ENCODE measurements at regions not wholly inside any gene's neighbourhood (a gene's known extent, or its start where the extent isn't known, plus 50 kb on each side); places are given as distances from the start of the nearest gene placed in this dataset.

DNA sequence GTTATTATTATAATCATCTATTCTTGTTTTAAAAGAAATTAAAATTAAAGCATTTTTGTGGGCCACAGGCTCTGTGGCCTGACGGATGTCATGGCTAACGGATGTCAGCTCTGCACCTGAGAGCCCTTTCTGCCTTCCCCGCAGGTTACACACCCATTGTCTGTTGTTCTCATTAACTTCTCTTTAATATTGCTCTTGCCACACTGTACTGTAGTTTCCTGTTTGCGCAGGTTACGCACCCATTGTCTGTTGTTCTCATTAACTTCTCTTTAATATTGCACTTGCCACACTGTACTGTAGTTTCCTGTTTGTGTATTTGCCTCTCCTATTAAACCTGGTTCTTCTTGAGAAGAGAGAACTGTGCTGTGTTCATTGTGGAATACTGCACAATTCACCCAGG lies 294.4 kb upstream of the PLXNA2 start:
- ATAC-seq (ENCODE audit: insufficient number of reproducible peaks, low FRiP score, low read depth) (no peak), DNase-seq (ENCODE audit: low spot score) (no peak)
- no peaks in the 10 kb centered on the region for H3K9me3 ChIP-seq
- H3K4me3 ChIP-seq, result no peak overlapping the region
- TF ChIP-seq, protein P1, sequence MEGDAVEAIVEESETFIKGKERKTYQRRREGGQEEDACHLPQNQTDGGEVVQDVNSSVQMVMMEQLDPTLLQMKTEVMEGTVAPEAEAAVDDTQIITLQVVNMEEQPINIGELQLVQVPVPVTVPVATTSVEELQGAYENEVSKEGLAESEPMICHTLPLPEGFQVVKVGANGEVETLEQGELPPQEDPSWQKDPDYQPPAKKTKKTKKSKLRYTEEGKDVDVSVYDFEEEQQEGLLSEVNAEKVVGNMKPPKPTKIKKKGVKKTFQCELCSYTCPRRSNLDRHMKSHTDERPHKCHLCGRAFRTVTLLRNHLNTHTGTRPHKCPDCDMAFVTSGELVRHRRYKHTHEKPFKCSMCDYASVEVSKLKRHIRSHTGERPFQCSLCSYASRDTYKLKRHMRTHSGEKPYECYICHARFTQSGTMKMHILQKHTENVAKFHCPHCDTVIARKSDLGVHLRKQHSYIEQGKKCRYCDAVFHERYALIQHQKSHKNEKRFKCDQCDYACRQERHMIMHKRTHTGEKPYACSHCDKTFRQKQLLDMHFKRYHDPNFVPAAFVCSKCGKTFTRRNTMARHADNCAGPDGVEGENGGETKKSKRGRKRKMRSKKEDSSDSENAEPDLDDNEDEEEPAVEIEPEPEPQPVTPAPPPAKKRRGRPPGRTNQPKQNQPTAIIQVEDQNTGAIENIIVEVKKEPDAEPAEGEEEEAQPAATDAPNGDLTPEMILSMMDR (IDR thresholded peaks at IDR 0.05), result no peak
- H3K36me3 ChIP-seq, result no peaks in the 10 kb centered on the region
- H3K4me1 ChIP-seq (ENCODE audit: control insufficient read depth in 1 of 2, low read depth in 2 of 2), result no peaks in the 10 kb centered on the region
- no peak overlapping the region for H3K27ac ChIP-seq
- no peaks in the 10 kb centered on the region for H3K27me3 ChIP-seq (replicated peaks; ENCODE audit: insufficient read depth)

DNA sequence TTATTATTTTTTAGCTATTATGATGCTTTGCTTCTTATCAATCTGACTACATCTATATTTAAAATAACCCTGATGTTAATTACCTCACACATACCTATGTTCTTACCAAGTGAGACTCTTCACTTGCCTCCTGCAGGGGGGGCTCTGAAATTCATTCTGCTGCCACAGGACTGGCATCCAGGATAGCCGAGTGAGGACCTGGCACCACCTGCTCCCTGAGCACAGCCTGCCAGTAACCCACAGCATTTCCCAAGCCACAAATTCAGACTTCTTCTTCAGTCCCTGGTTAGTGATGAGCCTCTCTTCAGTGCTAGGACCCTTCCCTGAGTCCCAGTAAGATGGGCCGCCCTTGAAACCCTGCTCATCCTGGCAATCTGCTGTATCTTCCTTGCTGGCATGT lies 296.5 kb upstream of the PLXNA2 start:
- TF ChIP-seq, protein P1 (IDR thresholded peaks at IDR 0.05), result no peak

DNA sequence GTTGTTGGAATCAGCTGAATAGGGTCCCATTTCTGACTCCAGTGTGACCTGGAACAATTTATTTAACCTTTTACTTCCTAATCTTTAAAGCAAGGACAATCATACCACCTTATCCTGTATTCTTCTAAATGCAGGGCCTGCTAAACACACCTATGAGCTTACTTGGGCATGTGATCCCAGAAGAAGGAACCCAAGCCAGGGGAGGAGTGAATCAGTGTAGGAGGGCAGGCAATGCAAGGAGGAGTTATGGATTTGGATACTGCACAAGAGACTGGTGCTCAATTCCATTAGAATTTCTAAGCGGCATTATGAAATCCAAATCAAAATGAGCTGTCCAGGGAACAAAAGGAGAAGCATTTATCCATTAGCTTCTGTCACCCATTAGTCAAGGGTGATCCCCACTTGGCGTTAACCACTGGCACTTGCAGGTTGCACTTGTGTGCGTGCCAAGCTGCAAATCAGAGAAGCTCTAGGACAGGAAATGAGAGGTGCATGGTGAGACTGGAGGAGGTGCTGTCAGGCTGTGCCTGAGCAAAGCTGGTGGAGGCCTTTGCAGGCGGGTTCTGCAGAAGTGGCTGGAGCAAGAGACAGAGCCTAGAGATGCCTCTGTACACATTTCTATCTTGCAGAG lies 297.2 kb upstream of the PLXNA2 start:
- no peaks in the 10 kb centered on the region for H3K27me3 ChIP-seq (replicated peaks; ENCODE audit: insufficient read depth)
- no peak for DNase-seq (ENCODE audit: low spot score)
- no peaks in the 10 kb centered on the region for H3K9me3 ChIP-seq
- no peak for ATAC-seq (ENCODE audit: insufficient number of reproducible peaks, low FRiP score, low read depth)
- no peak overlapping the region for H3K27ac ChIP-seq
- TF ChIP-seq, protein P1 (IDR thresholded peaks at IDR 0.05), result no peak
- H3K4me3 ChIP-seq, result no peak overlapping the region
- H3K36me3 ChIP-seq, result no peaks in the 10 kb centered on the region
- no peaks in the 10 kb centered on the region for H3K4me1 ChIP-seq (ENCODE audit: control insufficient read depth in 1 of 2, low read depth in 2 of 2)

More for the DNA sequence above, 296.5 kb upstream of the PLXNA2 start:
- ATAC-seq (ENCODE audit: insufficient number of reproducible peaks, low FRiP score, low read depth), result no peak
- Histone ChIP-seq H3K27ac (no peak overlapping the region), H3K4me1 (ENCODE audit: control insufficient read depth in 1 of 2, low read depth in 2 of 2) (no peaks in the 10 kb centered on the region), H3K9me3 (no peaks in the 10 kb centered on the region), H3K36me3 (no peaks in the 10 kb centered on the region), H3K27me3 (replicated peaks; ENCODE audit: insufficient read depth) (no peaks in the 10 kb centered on the region), H3K4me3 (no peak overlapping the region)
- no peak for DNase-seq (ENCODE audit: low spot score)

DNA sequence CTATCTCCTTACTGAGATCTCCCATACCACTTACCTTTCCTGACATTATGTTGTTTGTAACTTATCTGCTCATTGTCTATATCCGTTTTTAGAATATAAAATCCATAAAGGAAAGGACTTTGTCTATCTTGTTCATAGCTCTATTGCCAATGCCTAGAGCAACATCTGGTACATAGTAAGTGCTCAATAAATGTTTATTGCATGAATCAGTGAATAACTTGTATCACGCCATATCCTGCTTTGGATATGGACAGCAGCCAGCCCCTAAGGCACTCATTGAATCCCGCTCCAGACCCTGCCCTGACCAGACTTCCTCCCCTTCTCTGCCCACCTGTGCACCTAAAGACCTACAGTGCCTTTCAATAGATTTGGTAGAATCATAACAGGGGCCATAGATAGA lies 298.1 kb upstream of the PLXNA2 start:
- no peaks in the 10 kb centered on the region for H3K4me1 ChIP-seq (ENCODE audit: control insufficient read depth in 1 of 2, low read depth in 2 of 2)
- H3K9me3 ChIP-seq, result no peaks in the 10 kb centered on the region
- H3K27ac ChIP-seq, result no peak overlapping the region
- TF ChIP-seq, protein P1 (IDR thresholded peaks at IDR 0.05), result no peak
- no peaks in the 10 kb centered on the region for H3K36me3 ChIP-seq
- ATAC-seq (ENCODE audit: insufficient number of reproducible peaks, low FRiP score, low read depth) (no peak), DNase-seq (ENCODE audit: low spot score) (no peak)
- H3K4me3 ChIP-seq, result no peak overlapping the region
- H3K27me3 ChIP-seq (replicated peaks; ENCODE audit: insufficient read depth), result no peaks in the 10 kb centered on the region

DNA sequence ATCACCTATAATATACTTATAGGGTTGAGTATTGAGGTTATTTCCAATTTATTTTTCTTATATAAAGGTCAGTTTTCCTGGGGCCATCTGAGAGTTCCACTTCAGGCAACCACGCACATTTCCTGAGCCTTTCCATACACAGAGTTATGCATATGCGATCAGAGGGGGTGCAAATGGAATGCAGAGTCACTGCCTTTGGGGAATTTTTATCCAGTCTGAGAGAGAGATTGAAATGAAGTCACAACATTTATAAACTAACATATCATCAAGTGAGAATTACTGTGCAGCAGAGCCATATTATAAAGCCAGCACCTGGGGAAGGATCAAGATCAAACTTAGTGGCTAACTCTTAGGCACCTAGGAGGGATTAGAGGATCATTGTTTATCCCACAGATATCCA lies 299.9 kb upstream of the PLXNA2 start:
- no peak for DNase-seq (ENCODE audit: low spot score)
- Histone ChIP-seq H3K4me1 (ENCODE audit: control insufficient read depth in 1 of 2, low read depth in 2 of 2) (no peaks in the 10 kb centered on the region), H3K36me3 (no peaks in the 10 kb centered on the region), H3K9me3 (no peaks in the 10 kb centered on the region), H3K27ac (no peak overlapping the region), H3K27me3 (replicated peaks; ENCODE audit: insufficient read depth) (no peaks in the 10 kb centered on the region), H3K4me3 (no peak overlapping the region)
- TF ChIP-seq, protein P1 (IDR thresholded peaks at IDR 0.05), result no peak
- no peak for ATAC-seq (ENCODE audit: insufficient number of reproducible peaks, low FRiP score, low read depth)

All from thoracic aorta (tissue), 2 donors.